HG02763 (cell line): ENCODE measurements at regions not wholly inside any gene's neighbourhood (a gene's known extent, or its start where the extent isn't known, plus 50 kb on each side); places are given as distances from the start of the nearest gene placed in this dataset.
"Not testable (repeated sequence)": the region's sequence is repeated elsewhere in the genome, so short reads cannot be mapped to it uniquely, and the experiment has no call there.

Experiments used
- ATAC-seq: cut with Tn5 transposase; IDR thresholded peaks from one replicate; pipeline ENCODE4 v1.9.1; 2021; ENCODE audit warnings: mild to moderate bottlenecking, moderate library complexity; ENCODE audit not compliant: unreplicated experiment

GRCh38 chr15:98085003-98085639 lies 124.6 kb downstream of the ARRDC4 start:
- ATAC-seq: no peak

- not testable (repeated sequence) for ATAC-seq
Observed at GRCh38 chr15:98088307-98088945, 127.9 kb downstream of the ARRDC4 start.

DNA sequence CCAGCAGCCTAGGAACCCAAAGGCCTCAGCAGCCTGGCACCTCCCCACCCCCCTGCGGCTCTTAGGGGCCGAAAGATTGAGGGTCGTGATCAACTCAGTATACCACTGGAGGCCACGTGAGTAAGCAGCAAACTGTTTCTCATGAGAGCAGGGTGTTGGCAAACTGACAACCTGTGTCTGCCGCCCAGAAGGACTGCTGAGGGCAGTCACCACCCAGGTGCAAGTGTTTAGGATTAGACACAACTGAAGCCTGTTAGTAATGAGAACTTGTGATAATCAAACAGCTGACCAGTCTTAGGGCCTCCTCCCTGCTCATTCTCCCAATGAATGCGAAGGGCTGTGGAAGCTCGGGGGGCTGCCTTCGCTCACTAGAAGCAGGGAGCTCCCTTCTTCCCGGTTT lies 128.8 kb downstream of the ARRDC4 start:
- ATAC-seq: not testable (repeated sequence)

GRCh38 chr15:98097986-98098385 lies 137.5 kb downstream of the ARRDC4 start:
- ATAC-seq: not testable (repeated sequence)

DNA sequence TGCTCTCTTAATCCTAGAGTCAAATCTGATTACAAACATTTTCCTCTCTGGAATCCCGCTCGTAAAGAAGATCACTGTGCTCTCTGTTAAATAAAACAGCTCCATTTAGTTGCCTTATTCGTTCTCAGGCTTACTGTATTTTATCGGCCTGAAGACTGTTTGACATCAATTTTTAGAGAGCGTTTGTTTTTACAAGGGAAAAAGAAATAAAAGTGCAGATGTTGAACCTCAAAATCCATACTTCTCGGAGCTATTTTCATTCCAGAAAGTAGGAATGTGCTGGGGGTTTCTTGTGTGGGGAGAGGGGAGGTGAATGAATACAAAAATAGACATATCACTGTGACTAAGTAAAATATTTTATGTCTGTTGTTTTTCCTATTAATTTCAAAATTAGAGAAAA lies 140.1 kb downstream of the ARRDC4 start:
- ATAC-seq: not testable (repeated sequence)

DNA sequence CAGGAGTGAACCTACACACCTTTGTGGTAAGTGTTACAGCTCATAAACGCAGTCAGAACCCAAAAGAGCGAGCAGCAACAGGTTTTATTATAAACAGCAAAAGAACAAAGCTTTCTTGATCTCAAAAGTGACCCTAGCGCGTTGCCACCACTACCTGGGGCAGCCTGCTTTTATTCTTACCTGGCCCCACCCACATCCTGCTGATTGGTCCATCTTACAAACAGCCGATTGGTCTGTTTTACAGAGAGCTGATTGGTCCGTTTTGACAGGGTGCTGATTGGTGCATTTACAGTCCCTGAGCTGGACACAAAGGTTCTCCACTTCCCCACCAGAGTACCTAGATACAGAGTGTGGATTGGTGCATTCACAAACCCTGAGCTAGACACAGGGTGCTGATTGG lies 143.1 kb downstream of the ARRDC4 start:
- no peak for ATAC-seq

GRCh38 chr15:98104386-98105151 lies 144.1 kb downstream of the ARRDC4 start:
- not testable (repeated sequence) for ATAC-seq

DNA sequence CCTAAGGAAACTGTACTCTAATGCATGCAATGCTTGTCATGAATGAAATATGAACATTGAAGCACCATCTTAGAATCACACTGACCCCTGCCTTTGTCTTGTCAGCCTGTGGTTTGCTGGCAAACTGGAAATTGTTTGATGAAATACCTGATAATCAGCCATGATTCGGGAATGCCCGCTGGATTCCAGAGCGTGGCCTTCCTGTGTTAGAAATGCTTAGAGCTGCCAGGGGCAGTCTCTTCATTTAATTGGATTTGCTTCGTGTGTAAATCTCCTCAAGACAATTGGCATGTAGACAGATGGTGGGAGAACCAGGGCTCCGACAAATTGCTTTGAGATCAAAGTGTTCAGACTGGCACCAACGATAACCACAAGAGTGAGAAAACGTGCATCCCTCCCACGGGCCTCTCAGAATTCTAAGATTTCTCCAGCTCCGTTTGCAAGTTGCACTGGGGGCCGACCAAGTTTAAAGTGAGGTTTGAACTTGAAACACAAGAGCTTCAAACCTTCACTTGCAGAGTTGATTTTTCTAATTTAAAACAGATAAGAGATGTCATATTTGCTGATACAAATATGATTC lies 146.2 kb downstream of the ARRDC4 start:
- not testable (repeated sequence) for ATAC-seq

DNA sequence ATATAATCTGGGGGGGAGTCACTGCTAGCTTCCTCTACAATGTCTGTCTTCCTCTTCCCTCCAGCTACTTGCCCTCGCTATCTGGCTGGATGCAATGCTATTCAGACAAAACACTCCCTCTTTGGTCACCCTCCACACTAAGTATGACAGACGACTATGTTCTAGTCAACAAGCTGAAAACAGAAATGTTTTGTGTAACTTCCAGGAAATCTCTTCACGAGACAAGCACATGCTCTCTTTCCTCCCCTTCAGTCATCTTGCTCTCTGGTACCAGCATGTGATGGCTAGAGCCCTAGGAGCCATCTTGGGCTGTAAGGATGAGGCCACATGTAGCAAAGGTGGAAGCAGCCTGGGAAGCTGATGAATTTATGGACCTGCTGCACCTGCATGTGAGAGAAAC lies 151.3 kb downstream of the ARRDC4 start:
- no peak for ATAC-seq

DNA sequence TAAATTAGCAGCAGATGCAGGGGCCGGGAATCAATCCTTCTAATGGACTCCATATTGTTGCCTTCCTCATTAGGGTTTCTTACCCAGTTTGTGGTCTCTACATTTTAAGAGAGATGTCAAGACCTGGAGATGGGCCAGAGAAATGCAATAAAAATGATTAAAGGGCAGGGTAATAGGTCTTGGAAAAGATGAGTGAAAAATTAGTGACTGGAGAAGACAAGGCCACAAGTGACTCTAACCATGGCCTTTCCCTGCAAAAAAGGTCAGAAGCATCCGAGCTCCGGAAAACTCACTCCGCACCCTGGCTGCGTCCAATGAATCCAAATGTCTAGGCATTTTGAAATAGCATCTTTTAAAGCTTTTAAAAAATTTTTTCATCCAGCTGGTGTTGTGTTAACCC lies 152.8 kb downstream of the ARRDC4 start:
- no peak for ATAC-seq

GRCh38 chr15:98120561-98120960 lies 160.1 kb downstream of the ARRDC4 start:
- ATAC-seq: no peak

- ATAC-seq: no peak
Observed at GRCh38 chr15:98121536-98121935, 161.0 kb downstream of the ARRDC4 start.

- no peak for ATAC-seq
Observed at GRCh38 chr15:98121957-98122356, 161.5 kb downstream of the ARRDC4 start.

DNA sequence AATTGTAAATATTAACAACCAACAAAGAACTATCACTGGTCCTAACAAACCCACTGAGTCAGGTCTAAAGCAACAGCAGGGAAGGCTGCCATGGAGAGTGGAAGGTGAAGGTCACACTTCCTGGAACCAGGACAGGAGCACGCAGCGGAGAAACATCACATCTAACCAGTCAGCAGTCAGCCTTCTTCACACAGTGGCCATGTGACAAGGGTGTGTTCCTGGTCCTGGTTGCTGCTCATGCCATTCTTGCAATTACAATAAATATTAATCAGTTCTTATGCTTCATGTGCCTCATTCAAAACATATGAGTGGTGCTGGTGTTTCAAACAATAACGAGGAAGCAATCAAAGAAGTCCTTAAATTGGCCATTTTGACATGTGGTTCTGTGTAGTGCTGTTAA lies 162.8 kb downstream of the ARRDC4 start:
- no peak for ATAC-seq

GRCh38 chr15:98123834-98124233 lies 163.3 kb downstream of the ARRDC4 start:
- no peak for ATAC-seq

DNA sequence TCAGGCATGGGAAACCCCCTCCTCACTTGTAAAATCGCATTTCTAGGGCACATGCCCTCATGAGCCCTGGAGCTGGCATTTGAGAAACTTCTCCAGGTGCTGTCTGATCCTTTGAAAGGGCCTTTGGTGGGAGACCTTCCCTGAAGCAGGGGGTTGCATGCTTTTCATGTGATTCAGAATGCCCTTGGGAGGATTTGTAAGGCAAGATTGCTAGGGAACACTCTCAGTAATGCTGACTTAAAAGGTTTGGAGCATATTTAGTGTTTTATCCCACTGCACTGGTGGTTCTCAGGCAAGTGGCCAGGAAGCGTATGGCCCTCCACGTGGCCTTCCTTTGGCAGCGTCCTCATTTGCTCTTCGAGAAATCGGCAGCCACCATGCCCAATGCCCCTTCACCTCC lies 164.1 kb downstream of the ARRDC4 start:
- no peak for ATAC-seq

DNA sequence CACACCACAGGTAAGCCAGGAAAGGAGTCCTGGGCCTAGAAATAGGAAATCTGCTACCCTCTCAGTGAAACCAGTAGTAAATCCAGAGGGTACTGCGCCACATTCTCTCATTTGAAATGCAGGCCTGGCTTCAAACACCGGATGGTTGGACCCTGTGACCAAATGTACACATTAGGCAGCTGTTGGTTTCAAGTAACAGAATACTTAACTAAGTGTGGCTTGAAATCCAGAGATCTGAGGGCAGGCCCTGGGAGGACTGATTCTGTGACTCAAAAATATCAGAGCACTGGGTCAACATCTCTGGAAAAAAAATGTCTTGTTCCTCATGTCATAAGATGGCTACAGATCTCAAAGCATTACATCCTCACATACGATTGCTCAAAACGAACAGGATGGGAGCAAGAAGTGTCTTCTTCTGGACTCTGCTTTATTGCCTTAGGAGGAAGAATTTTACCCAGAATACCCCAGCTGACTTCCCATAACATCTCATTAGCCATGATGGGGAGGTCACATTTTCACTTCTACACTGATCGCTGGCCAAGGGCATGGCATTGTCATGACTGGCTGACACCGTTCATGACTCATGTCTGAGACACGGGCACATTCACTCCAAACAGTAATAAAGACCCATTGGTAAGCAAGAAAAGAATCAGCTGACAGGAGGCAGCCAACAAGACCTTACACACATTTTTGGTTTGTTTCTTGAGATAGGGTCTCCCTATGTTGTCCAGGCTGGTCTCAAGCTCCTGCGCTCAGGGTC lies 166.0 kb downstream of the ARRDC4 start:
- no peak for ATAC-seq

DNA sequence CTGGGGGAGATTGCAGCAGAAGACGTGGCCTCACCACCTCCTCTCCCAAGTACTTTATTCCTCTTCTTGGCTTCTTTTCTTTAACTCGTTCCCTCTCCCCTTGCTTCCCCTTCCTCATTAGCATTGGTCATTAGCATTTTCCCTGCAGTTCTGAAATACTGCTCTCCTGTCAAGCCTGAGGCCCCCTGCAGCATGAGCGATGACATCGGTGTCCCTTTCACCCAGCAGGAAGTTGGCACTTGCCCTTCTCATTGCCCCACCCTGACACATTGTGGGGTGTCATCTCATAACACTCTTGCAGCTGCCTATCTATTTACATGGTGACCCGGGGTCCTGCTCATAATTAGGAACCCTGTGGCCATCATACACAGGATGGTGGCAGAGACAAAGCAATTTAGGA lies 167.1 kb downstream of the ARRDC4 start:
- no peak for ATAC-seq

DNA sequence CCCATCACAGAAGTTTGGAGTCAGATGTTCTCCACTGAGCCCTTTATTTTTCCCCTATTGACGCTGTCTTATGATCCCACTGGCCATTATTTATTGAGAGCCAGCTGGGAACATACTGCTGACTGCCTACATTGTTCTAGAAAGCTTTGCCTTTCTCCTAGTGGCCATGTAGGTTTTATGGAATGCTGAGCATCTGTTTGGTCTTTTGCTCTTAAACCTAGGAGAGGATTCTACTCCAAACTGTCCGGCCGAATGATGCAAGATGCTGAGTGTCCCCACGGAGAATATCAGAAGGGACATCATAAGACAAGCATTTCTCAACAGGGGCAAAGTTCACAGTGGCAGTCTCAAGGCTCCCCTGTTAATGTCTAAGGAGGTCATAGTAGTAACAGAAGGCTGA lies 171.4 kb downstream of the ARRDC4 start:
- ATAC-seq: no peak

GRCh38 chr15:98134905-98135304 lies 174.4 kb downstream of the ARRDC4 start:
- no peak for ATAC-seq

GRCh38 chr15:98138910-98139309 lies 178.4 kb downstream of the ARRDC4 start:
- ATAC-seq: no peak
